K562 (cell line): ENCODE measurements at regions not wholly inside any gene's neighbourhood (a gene's known extent, or its start where the extent isn't known, plus 50 kb on each side); places are given as distances from the start of the nearest gene placed in this dataset.
A peak's percentile ranks its signal among the peaks of the same experiment; 100 is the strongest.

Experiments
- ATAC-seq: fragments of 200-7000 bp; cut with Tn5 transposase; 3 replicates; pipeline ENCODE4 v1.9.1; 2020; ENCODE audit warnings: moderate library complexity
- BruUV-seq: library from RNA; stranded (reverse); fragments of 400-500 nt; replicated peaks from 2 replicates; lab custom pipeline; 2021; lab: Mats Ljungman, UMichigan
- CTCF ChIA-PET: fragments of 300-600 bp; formaldehyde crosslinking; extraction: SDS; loops from one replicate; lab custom pipeline; 2021; ENCODE audit warnings: low intra/inter-chr PET ratio; lab: Yijun Ruan, JAX
- POLR2A ChIA-PET: fragments of 300-600, 350-650 bp; sonication (Branson Sonifier 250); formaldehyde crosslinking; extraction: SDS; loops from one replicate; lab custom pipeline; 2021; ENCODE audit warnings: antibody characterized with exemption, inconsistent platforms; lab: Yijun Ruan, JAX
- DNase-seq, 4 experiments: peaks; one replicate each; pipeline versions ENCODE4 v3.0.0 to v3.0.0-alpha.2; 2011 to 2018; ENCODE audit warnings: low spot score in 3 of 4, mixed read lengths in 3 of 4; ENCODE audit errors: extremely low read depth in 1 of 4
- FAIRE-seq: peaks from 2 replicates; lab custom pipeline; 2011; peaks lifted over from hg19 to GRCh38; lab: Jason Lieb, UNC
- H2AFZ ChIP-seq: 2 replicates; pipeline ENCODE4 v1.6.0; 2011; ENCODE audit warnings: low read depth, low read length, control low read depth, inconsistent platforms
- H3K27ac ChIP-seq: fragments of 200-600 bp; 3 replicates; pipeline ENCODE4 v1.8.0; 2011; ENCODE audit warnings: low read depth, mild to moderate bottlenecking, control low read depth, inconsistent platforms, low read length, moderate library complexity, mixed read lengths; ENCODE audit errors: extremely low read depth
- H3K27me3 ChIP-seq, 2 experiments: fragments of 300-600 bp in 1 of 2; 2 replicates in 1 of 2; 3 replicates in 1 of 2; pipeline versions ENCODE4 v1.6.0 to v1.8.0; 2011; ENCODE audit warnings: inconsistent platforms in 2 of 2, low read length in 2 of 2, mild to moderate bottlenecking in 1 of 2, mixed read lengths in 1 of 2, moderate library complexity in 1 of 2; ENCODE audit not compliant: control insufficient read depth in 2 of 2, insufficient read depth in 2 of 2
- H3K36me3 ChIP-seq: fragments of 300-600 bp; 3 replicates; pipeline ENCODE4 v1.8.0; 2011; ENCODE audit warnings: mild to moderate bottlenecking, low read length, inconsistent platforms; ENCODE audit not compliant: control insufficient read depth, insufficient read depth
- H3K4me1 ChIP-seq, 2 experiments: fragments of 200-600 bp in 1 of 2; replicated peaks in 1 of 2; 2 replicates in 1 of 2; 3 replicates in 1 of 2; pipeline versions ENCODE4 v1.5.1 to v1.8.0; 2011; ENCODE audit warnings: inconsistent platforms in 2 of 2, low read length in 2 of 2, mild to moderate bottlenecking in 1 of 2, mixed read lengths in 1 of 2, moderate library complexity in 1 of 2; ENCODE audit not compliant: control insufficient read depth in 2 of 2, insufficient read depth in 2 of 2
- H3K4me2 ChIP-seq: 2 replicates; pipeline ENCODE4 v1.6.1; 2011; ENCODE audit warnings: low read length, control low read depth, inconsistent platforms, mixed read lengths; ENCODE audit not compliant: insufficient read depth
- H3K4me3 ChIP-seq: fragments of 200-600 bp; sonication (generic), shearing (Covaris generic); 2 replicates; pipeline ENCODE4 v1.5.1; 2016; ENCODE audit warnings: control low read depth, inconsistent platforms
- H3K79me2 ChIP-seq: fragments of 200-600 bp; 3 replicates; pipeline ENCODE4 v1.8.0; 2011; ENCODE audit warnings: low read length, inconsistent platforms; ENCODE audit not compliant: control insufficient read depth, insufficient read depth
- H3K9ac ChIP-seq, 2 experiments: 2 replicates each; pipeline versions ENCODE4 v1.6.0 to v1.6.1; 2011; ENCODE audit warnings: low read depth in 2 of 2, low read length in 2 of 2, control low read depth in 1 of 2, inconsistent platforms in 1 of 2, mild to moderate bottlenecking in 1 of 2, mixed read lengths in 1 of 2; ENCODE audit not compliant: insufficient read depth in 1 of 2
- H3K9me1 ChIP-seq: one replicate; pipeline ENCODE4 v1.6.0; 2011; ENCODE audit warnings: inconsistent platforms, mild to moderate bottlenecking, low read length, moderate library complexity; ENCODE audit not compliant: control insufficient read depth, insufficient read depth
- H3K9me3 ChIP-seq: replicated peaks from 2 replicates; pipeline ENCODE4 v1.5.1; 2011; ENCODE audit warnings: low read depth, low read length, inconsistent platforms; ENCODE audit not compliant: control insufficient read depth, insufficient read depth
- H4K20me1 ChIP-seq: replicated peaks from 2 replicates; pipeline ENCODE4 v1.6.1; 2011; ENCODE audit warnings: low read length, inconsistent platforms, mixed read lengths; ENCODE audit not compliant: control insufficient read depth, insufficient read depth
- HMBOX1 ChIP-seq: sonication (generic); IDR thresholded peaks from 2 replicates; pipeline ENCODE4 v1.6.1; 2016
- MAFK ChIP-seq: IDR thresholded peaks from 2 replicates; pipeline ENCODE4 v1.6.1; 2011; ENCODE audit warnings: low read length, improper control_type of control experiment
- MYBL2 ChIP-seq, 2 experiments: fragments of 450-650 bp in 1 of 2; sonication (generic) in 1 of 2; formaldehyde crosslinking in 1 of 2; IDR thresholded peaks; 2 replicates each; pipeline versions ENCODE4 v1.6.1 to v1.8.1; 2017 to 2022; ENCODE audit warnings: borderline replicate concordance in 1 of 2, inconsistent platforms in 1 of 2, low read depth in 1 of 2, mild to moderate bottlenecking in 1 of 2, missing genetic modification reagents in 1 of 2, moderate library complexity in 1 of 2
- RBM25 ChIP-seq: fragments of 200-400 bp; formaldehyde crosslinking; IDR thresholded peaks from 2 replicates; pipeline ENCODE4 v1.6.1; 2018; ENCODE audit warnings: low read length, low read depth, moderate library complexity; ENCODE audit not compliant: severe bottlenecking
- TCF15 ChIP-seq: fragments of 250-450 bp; sonication (Bioruptor Pico); IDR thresholded peaks from 2 replicates; pipeline ENCODE4 v1.8.0; 2022; ENCODE audit warnings: moderate library complexity, mild to moderate bottlenecking, inconsistent platforms
- ZNF12 ChIP-seq: sonication (generic); formaldehyde crosslinking; IDR thresholded peaks from 2 replicates; pipeline ENCODE4 v1.4.0; 2020; ENCODE audit warnings: mild to moderate bottlenecking, missing genetic modification reagents
- ZNF134 ChIP-seq: fragments of 250-450 bp; sonication (Bioruptor Pico); conservative IDR thresholded peaks from 2 replicates; pipeline ENCODE4 v1.4.0; 2020
- WGBS: fragments of 100-300 bp; shearing (Covaris generic); methylation state at CpG from one replicate; pipeline ENCODE4 v1.1.6; 2016; ENCODE audit warnings: low coverage, mixed read lengths; ENCODE audit not compliant: insufficient coverage; ENCODE audit errors: missing lambda C conversion rate; 5-methylcytosine and 5-hydroxymethylcytosine counted together
- in situ Hi-C: fragments of 300-500 bp; cut with MboI; formaldehyde crosslinking; loops from 4 replicates; pipeline ENCODE4 v1.15.0; 2018; ENCODE audit warnings: inconsistent platforms, mixed read lengths
- intact Hi-C: fragments of 100-400 bp; cut with micrococcal nuclease; formaldehyde crosslinking; loops from 2 replicates; pipeline ENCODE4 v1.14.2; 2022

- ATAC-seq, result no peak
- POLR2A ChIA-PET, result no interaction called here
- H3K27me3 ChIP-seq, result peaks cover 2 to 5% of the 10 kb centered on the region in 2 experiments; a peak in 2 of 5 replicates
These were observed 55.6 kb upstream of the BNC1 start for GRCh38 chr15:83340087-83340486.

GRCh38 chr15:83346342-83346741, 61.9 kb upstream of the BNC1 start:
- CTCF ChIA-PET, result no interaction called here
- peaks cover 0 to 5% of the 10 kb centered on the region in 2 experiments; a peak in 3 of 5 replicates for H3K27me3 ChIP-seq
- no peaks in the 10 kb centered on the region for H3K9me3 ChIP-seq
- no TSS peak for BruUV-seq
- no peak overlapping the region for H3K9ac ChIP-seq
- FAIRE-seq, result no peak
- no peaks in the 10 kb centered on the region for H3K4me1 ChIP-seq
- TF ChIP-seq ZNF12, result no peak
- TF ChIP-seq MAFK, result peak; percentile 7; the same call in 1 of the 2 replicates
- no peak for TF ChIP-seq HMBOX1
- TF ChIP-seq, all 486 proteins: peak for 1
- no peak overlapping the region for H3K27ac ChIP-seq
- no peak overlapping the region for H2AFZ ChIP-seq
- H4K20me1 ChIP-seq, result no peaks in the 10 kb centered on the region
- 0% methylated on average over 3 of the region's 3 CpGs for WGBS
- no peaks in the 10 kb centered on the region for H3K79me2 ChIP-seq
- DNase-seq (no peak), ATAC-seq (no peak)
- no peaks in the 10 kb centered on the region for H3K9me1 ChIP-seq
- no peak overlapping the region for H3K4me3 ChIP-seq
- in situ Hi-C loops (no loop called here), intact Hi-C loops (no loop called here)
- H3K4me2 ChIP-seq, result no peak overlapping the region
- no peaks in the 10 kb centered on the region for H3K36me3 ChIP-seq
- POLR2A ChIA-PET, result interaction anchor here (0.6 kb wide), 1 partner anchor 32 kb away, joined by 3 read pairs; no protein-coding TSS in a partner anchor

More at GRCh38 chr15:83340087-83340486, 55.6 kb upstream of the BNC1 start:
- Histone ChIP-seq H4K20me1 (no peaks in the 10 kb centered on the region), H3K27ac (no peak overlapping the region), H2AFZ (no peak overlapping the region), H3K9me1 (no peaks in the 10 kb centered on the region), H3K4me2 (no peak overlapping the region), H3K79me2 (no peaks in the 10 kb centered on the region), H3K36me3 (no peaks in the 10 kb centered on the region), H3K4me1 (no peaks in the 10 kb centered on the region), H3K4me3 (no peak overlapping the region), H3K9me3 (no peaks in the 10 kb centered on the region), H3K9ac (no peak overlapping the region)
- in situ Hi-C loops (no loop called here), intact Hi-C loops (no loop called here)
- no peak for TF ChIP-seq TCF15
- no peak for TF ChIP-seq MYBL2 (IDR thresholded peaks at IDR 0.05; ENCODE audit: low read depth)
- no peak for TF ChIP-seq MYBL2 (CRISPR knock-in tag; IDR thresholded peaks at IDR 0.05; ENCODE audit: borderline replicate concordance)
- peak; percentile 93 for TF ChIP-seq ZNF134 (CRISPR knock-in tag)
- peak; percentile 53 for TF ChIP-seq RBM25
- DNase-seq (no peak), FAIRE-seq (no peak)
- 0% methylated on average over 1 of the region's 1 CpG for WGBS
- BruUV-seq, result no TSS peak
- CTCF ChIA-PET, result no interaction called here
